ENCODE measurements at regions not wholly inside any gene's neighbourhood (a gene's known extent, or its start where the extent isn't known, plus 50 kb on each side); places are given as distances from the start of the nearest gene placed in this dataset.

- TF ChIP-seq, protein P1, sequence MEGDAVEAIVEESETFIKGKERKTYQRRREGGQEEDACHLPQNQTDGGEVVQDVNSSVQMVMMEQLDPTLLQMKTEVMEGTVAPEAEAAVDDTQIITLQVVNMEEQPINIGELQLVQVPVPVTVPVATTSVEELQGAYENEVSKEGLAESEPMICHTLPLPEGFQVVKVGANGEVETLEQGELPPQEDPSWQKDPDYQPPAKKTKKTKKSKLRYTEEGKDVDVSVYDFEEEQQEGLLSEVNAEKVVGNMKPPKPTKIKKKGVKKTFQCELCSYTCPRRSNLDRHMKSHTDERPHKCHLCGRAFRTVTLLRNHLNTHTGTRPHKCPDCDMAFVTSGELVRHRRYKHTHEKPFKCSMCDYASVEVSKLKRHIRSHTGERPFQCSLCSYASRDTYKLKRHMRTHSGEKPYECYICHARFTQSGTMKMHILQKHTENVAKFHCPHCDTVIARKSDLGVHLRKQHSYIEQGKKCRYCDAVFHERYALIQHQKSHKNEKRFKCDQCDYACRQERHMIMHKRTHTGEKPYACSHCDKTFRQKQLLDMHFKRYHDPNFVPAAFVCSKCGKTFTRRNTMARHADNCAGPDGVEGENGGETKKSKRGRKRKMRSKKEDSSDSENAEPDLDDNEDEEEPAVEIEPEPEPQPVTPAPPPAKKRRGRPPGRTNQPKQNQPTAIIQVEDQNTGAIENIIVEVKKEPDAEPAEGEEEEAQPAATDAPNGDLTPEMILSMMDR (IDR thresholded peaks at IDR 0.05; ENCODE audit: poor library complexity), result no peak
- TF ChIP-seq EZH2 (IDR thresholded peaks at IDR 0.05; ENCODE audit: borderline replicate concordance) (no peak), EZH2phosphoT487 (IDR thresholded peaks at IDR 0.05; ENCODE audit: low read depth, severe bottlenecking, unreplicated experiment) (no peak)
- no peak overlapping the region for H2AFZ ChIP-seq
- WGBS (ENCODE audit: low lambda C conversion rate, missing lambda C conversion rate), result 82% methylated on average over 6 of the region's 6 CpGs
- H3K4me3 ChIP-seq, result no peak overlapping the region
- H3K27me3 ChIP-seq, result no peaks in the 10 kb centered on the region
- no peaks in the 10 kb centered on the region for H3K79me2 ChIP-seq
- DNase-seq (ENCODE audit: low spot score), result peak; percentile 50
- no peaks in the 10 kb centered on the region for H3K36me3 ChIP-seq (replicated peaks; ENCODE audit: insufficient read depth, low read depth)
- peak overlapping the region; percentile 46 for H3K27ac ChIP-seq
- H3K4me2 ChIP-seq, result no peak overlapping the region
- no peaks in the 10 kb centered on the region for H3K9me2 ChIP-seq (replicated peaks; ENCODE audit: insufficient read depth)
- no peaks in the 10 kb centered on the region for H4K20me1 ChIP-seq (ENCODE audit: insufficient read depth, poor library complexity, severe bottlenecking)
- H3K4me1 ChIP-seq (ENCODE audit: insufficient read depth), result no peaks in the 10 kb centered on the region
- no peaks in the 10 kb centered on the region for H3K9me3 ChIP-seq (ENCODE audit: low read depth)
Measured at GRCh38 chr5:131019601-131020315, 145.3 kb downstream of the HINT1 start.

DNA sequence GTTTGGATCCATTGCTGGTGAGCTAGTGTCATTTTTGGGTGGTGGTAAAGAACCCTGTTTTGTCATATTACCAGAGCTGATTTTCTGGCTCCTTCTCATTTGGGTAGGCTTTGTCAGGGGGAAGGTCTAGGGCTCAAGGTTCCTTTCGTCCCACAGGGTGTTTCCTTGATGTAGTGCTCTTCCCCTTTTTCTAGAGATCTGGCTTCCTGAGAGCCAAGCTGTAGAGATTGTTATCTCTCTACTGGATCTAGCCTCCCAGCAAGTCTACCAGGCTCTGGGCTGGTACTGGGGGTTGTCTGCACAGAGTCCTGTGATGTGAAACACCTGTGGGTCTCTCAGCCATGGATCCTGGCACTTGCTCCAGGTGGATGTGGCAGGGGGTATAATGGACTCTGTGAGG, 145.9 kb downstream of the HINT1 start:
- 80% methylated on average over 1 of the region's 1 CpG for WGBS (ENCODE audit: low lambda C conversion rate, missing lambda C conversion rate)
- H3K27ac ChIP-seq, result no peak overlapping the region
- H2AFZ ChIP-seq, result no peak overlapping the region
- TF ChIP-seq EZH2 (IDR thresholded peaks at IDR 0.05; ENCODE audit: borderline replicate concordance) (no peak), EZH2phosphoT487 (IDR thresholded peaks at IDR 0.05; ENCODE audit: low read depth, severe bottlenecking, unreplicated experiment) (no peak)
- TF ChIP-seq, protein P1 (IDR thresholded peaks at IDR 0.05; ENCODE audit: poor library complexity), result no peak
- no peaks in the 10 kb centered on the region for H3K9me3 ChIP-seq (ENCODE audit: low read depth)
- no peaks in the 10 kb centered on the region for H3K9me2 ChIP-seq (replicated peaks; ENCODE audit: insufficient read depth)
- no peaks in the 10 kb centered on the region for H4K20me1 ChIP-seq (ENCODE audit: insufficient read depth, poor library complexity, severe bottlenecking)
- H3K79me2 ChIP-seq, result no peaks in the 10 kb centered on the region
- no peak overlapping the region for H3K4me3 ChIP-seq
- H3K4me1 ChIP-seq (ENCODE audit: insufficient read depth), result no peaks in the 10 kb centered on the region
- no peaks in the 10 kb centered on the region for H3K27me3 ChIP-seq
- no peak for DNase-seq (ENCODE audit: low spot score)
- no peak overlapping the region for H3K4me2 ChIP-seq
- H3K36me3 ChIP-seq (replicated peaks; ENCODE audit: insufficient read depth, low read depth), result no peaks in the 10 kb centered on the region

DNA sequence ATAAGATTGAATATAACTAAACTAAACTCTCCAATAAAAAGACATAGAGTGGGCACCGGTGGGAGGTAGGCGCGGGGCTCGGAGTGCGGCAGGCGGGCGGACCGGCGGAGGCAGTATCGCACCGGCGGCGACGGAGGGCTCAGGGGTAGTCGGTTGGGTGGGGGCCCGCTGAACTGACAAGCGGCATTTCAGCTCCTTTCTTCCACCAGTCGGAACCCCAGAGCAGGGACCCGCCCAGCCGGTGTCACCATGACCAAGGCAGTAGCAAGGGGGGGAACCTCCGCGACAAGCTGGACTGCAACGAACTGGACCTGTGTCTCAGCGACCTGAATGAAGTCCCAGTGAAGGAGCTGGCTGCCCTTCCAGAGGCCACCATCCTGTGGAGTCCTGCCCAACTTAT, 156.7 kb downstream of the HINT1 start:
- Histone ChIP-seq H3K36me3 (replicated peaks; ENCODE audit: insufficient read depth, low read depth) (no peaks in the 10 kb centered on the region), H4K20me1 (ENCODE audit: insufficient read depth, poor library complexity, severe bottlenecking) (no peaks in the 10 kb centered on the region), H3K79me2 (no peaks in the 10 kb centered on the region), H3K4me3 (no peak overlapping the region), H3K27me3 (no peaks in the 10 kb centered on the region), H2AFZ (no peak overlapping the region), H3K27ac (no peak overlapping the region), H3K9me3 (ENCODE audit: low read depth) (no peaks in the 10 kb centered on the region), H3K4me2 (no peak overlapping the region), H3K9me2 (replicated peaks; ENCODE audit: insufficient read depth) (no peaks in the 10 kb centered on the region), H3K4me1 (ENCODE audit: insufficient read depth) (no peaks in the 10 kb centered on the region)
- WGBS (ENCODE audit: low lambda C conversion rate, missing lambda C conversion rate), result 95% methylated on average over 24 of the region's 24 CpGs
- DNase-seq (ENCODE audit: low spot score), result no peak
- TF ChIP-seq, protein P1 (IDR thresholded peaks at IDR 0.05; ENCODE audit: poor library complexity), result no peak
- TF ChIP-seq EZH2phosphoT487 (IDR thresholded peaks at IDR 0.05; ENCODE audit: low read depth, severe bottlenecking, unreplicated experiment) (no peak), EZH2 (IDR thresholded peaks at IDR 0.05; ENCODE audit: borderline replicate concordance) (no peak)

All from hepatocyte (in vitro differentiated cells).